ENCODE measurements at regions not wholly inside any gene's neighbourhood (a gene's known extent, or its start where the extent isn't known, plus 50 kb on each side); places are given as distances from the start of the nearest gene placed in this dataset.

DNA sequence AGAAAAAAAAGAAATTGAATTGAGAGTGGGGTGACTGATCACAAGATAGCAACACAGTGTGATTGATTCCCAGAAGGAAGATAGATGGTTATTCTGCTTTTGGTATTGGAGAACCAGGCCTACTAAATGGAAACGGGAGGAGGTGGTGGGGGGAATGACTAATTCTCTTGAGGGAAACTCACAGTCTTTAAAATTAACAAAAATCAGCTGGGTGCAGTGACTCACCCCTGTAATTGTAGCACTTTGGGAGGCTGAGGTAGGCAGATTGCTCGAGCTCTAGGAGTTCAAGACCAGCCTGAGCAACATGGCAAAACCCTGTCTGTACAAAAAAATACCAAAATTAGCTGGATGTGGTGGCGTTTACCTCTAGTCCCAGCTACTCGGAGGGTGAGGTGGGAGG, 134.6 kb upstream of the PDE4B start:
- TF ChIP-seq, protein P1, sequence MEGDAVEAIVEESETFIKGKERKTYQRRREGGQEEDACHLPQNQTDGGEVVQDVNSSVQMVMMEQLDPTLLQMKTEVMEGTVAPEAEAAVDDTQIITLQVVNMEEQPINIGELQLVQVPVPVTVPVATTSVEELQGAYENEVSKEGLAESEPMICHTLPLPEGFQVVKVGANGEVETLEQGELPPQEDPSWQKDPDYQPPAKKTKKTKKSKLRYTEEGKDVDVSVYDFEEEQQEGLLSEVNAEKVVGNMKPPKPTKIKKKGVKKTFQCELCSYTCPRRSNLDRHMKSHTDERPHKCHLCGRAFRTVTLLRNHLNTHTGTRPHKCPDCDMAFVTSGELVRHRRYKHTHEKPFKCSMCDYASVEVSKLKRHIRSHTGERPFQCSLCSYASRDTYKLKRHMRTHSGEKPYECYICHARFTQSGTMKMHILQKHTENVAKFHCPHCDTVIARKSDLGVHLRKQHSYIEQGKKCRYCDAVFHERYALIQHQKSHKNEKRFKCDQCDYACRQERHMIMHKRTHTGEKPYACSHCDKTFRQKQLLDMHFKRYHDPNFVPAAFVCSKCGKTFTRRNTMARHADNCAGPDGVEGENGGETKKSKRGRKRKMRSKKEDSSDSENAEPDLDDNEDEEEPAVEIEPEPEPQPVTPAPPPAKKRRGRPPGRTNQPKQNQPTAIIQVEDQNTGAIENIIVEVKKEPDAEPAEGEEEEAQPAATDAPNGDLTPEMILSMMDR (IDR thresholded peaks at IDR 0.05), result no peak
- TF ChIP-seq POLR2A (IDR thresholded peaks at IDR 0.05) (no peak), POLR2AphosphoS5 (IDR thresholded peaks at IDR 0.05) (no peak)

Data from prostate gland (tissue), 2 donors.